Keratinocyte (primary cell): ENCODE measurements at regions not wholly inside any gene's neighbourhood (a gene's known extent, or its start where the extent isn't known, plus 50 kb on each side); places are given as distances from the start of the nearest gene placed in this dataset.

Source experiments
- DNase-seq: peaks from one replicate; pipeline ENCODE4 v3.0.0-alpha.2; 2011; ENCODE audit warnings: low read depth, missing footprints, low spot score
- FAIRE-seq: peaks from 2 replicates; lab custom pipeline; 2011; peaks lifted over from hg19 to GRCh38; lab: Jason Lieb, UNC
- H2AFZ ChIP-seq: 2 replicates; pipeline ENCODE4 v1.6.0; 2012; ENCODE audit warnings: low read length, control low read depth, inconsistent platforms; ENCODE audit not compliant: control insufficient read depth
- H3K27ac ChIP-seq: 2 replicates; pipeline ENCODE4 v1.5.1; 2011; ENCODE audit warnings: low read length; ENCODE audit not compliant: control insufficient read depth, insufficient read depth
- H3K27me3 ChIP-seq: 3 replicates; pipeline ENCODE4 v1.6.0; 2011; ENCODE audit warnings: low read length; ENCODE audit not compliant: control insufficient read depth, insufficient read depth; ENCODE audit errors: extremely low read depth
- H3K36me3 ChIP-seq, 2 experiments: 2 replicates in 1 of 2; 3 replicates in 1 of 2; pipeline ENCODE4 v1.5.1; 2011; ENCODE audit warnings: low read length in 2 of 2, mild to moderate bottlenecking in 1 of 2; ENCODE audit not compliant: control insufficient read depth in 2 of 2, insufficient read depth in 2 of 2; ENCODE audit errors: extremely low read depth in 1 of 2
- H3K4me1 ChIP-seq: 3 replicates; pipeline ENCODE4 v1.5.1; 2011; ENCODE audit warnings: low read length; ENCODE audit not compliant: control insufficient read depth, insufficient read depth; ENCODE audit errors: extremely low read depth
- H3K4me2 ChIP-seq: 3 replicates; pipeline ENCODE4 v1.6.0; 2011; ENCODE audit warnings: low read depth, low read length; ENCODE audit not compliant: control insufficient read depth, insufficient read depth; ENCODE audit errors: extremely low read depth
- H3K4me3 ChIP-seq, 3 experiments: fragments of 200-600 bp in 1 of 3; sonication (generic) in 1 of 3; 2 replicates in 2 of 3; 3 replicates in 1 of 3; pipeline ENCODE4 v1.5.1; 2011 to 2016; ENCODE audit warnings: low read length in 3 of 3, mild to moderate bottlenecking in 3 of 3, control low read depth in 2 of 3, inconsistent platforms in 1 of 3, low read depth in 1 of 3, mixed read lengths in 1 of 3, mixed run types in 1 of 3, moderate library complexity in 1 of 3; ENCODE audit not compliant: control insufficient read depth in 2 of 3, insufficient read depth in 2 of 3; ENCODE audit errors: extremely low read depth in 1 of 3
- H3K79me2 ChIP-seq: 2 replicates; pipeline ENCODE4 v1.6.0; 2012; ENCODE audit warnings: low read length; ENCODE audit not compliant: control insufficient read depth, insufficient read depth
- H3K9ac ChIP-seq: 3 replicates; pipeline ENCODE4 v1.6.0; 2011; ENCODE audit warnings: low read length; ENCODE audit not compliant: control insufficient read depth, insufficient read depth; ENCODE audit errors: extremely low read depth
- H3K9me1 ChIP-seq: 3 replicates; pipeline ENCODE4 v1.6.0; 2011; ENCODE audit warnings: low read length; ENCODE audit not compliant: control insufficient read depth, insufficient read depth; ENCODE audit errors: extremely low read depth
- H3K9me3 ChIP-seq: 2 replicates; pipeline ENCODE4 v1.5.1; 2012; ENCODE audit warnings: low read depth, low read length; ENCODE audit not compliant: control insufficient read depth
- H4K20me1 ChIP-seq: 3 replicates; pipeline ENCODE4 v1.6.0; 2011; ENCODE audit warnings: low read length; ENCODE audit not compliant: control insufficient read depth, insufficient read depth; ENCODE audit errors: extremely low read depth
- EZH2 ChIP-seq: IDR thresholded peaks from one replicate; pipeline ENCODE4 v1.6.1; 2012; ENCODE audit warnings: inconsistent platforms, mild to moderate bottlenecking, low read length, moderate library complexity
- dilution Hi-C: fragments of 300-500 bp; cut with MboI; formaldehyde crosslinking; loops from one replicate; pipeline ENCODE4 v1.7.0; 2020; ENCODE audit warnings: low sequenced_read_pairs; ENCODE audit not compliant: extremely low pct_ligation_motif_present
- TF ChIP-seq, protein P1 (sequence below), 3 experiments: IDR thresholded peaks in 1 of 3; conservative IDR thresholded peaks in 1 of 3; optimal IDR thresholded peaks in 1 of 3; 2 replicates in 2 of 3; 3 replicates in 1 of 3; pipeline versions ENCODE3 to v1.5.1; 2011; ENCODE audit warnings: low read length in 3 of 3, mild to moderate bottlenecking in 3 of 3, moderate library complexity in 2 of 3, control low read depth in 1 of 3, inconsistent platforms in 1 of 3; ENCODE audit not compliant: insufficient read depth in 2 of 3; ENCODE audit errors: extremely low read depth in 1 of 3

GRCh38 chr21:33978585-33978984, 63.0 kb upstream of the ATP5PO start:
- no peak overlapping the region for H3K4me2 ChIP-seq
- dilution Hi-C loops = no loop called here
- no peak overlapping the region for H3K4me3 ChIP-seq
- no peak for FAIRE-seq
- no peaks in the 10 kb centered on the region for H3K27me3 ChIP-seq
- DNase-seq = no peak
- no peak overlapping the region for H3K9ac ChIP-seq
- H3K9me1 ChIP-seq = no peaks in the 10 kb centered on the region
- no peaks in the 10 kb centered on the region for H3K79me2 ChIP-seq
- no peaks in the 10 kb centered on the region for H3K36me3 ChIP-seq
- H4K20me1 ChIP-seq = no peaks in the 10 kb centered on the region
- no peak overlapping the region for H2AFZ ChIP-seq
- no peaks in the 10 kb centered on the region for H3K9me3 ChIP-seq
- peaks cover 24% of the 10 kb centered on the region for H3K4me1 ChIP-seq
- TF ChIP-seq, protein P1, sequence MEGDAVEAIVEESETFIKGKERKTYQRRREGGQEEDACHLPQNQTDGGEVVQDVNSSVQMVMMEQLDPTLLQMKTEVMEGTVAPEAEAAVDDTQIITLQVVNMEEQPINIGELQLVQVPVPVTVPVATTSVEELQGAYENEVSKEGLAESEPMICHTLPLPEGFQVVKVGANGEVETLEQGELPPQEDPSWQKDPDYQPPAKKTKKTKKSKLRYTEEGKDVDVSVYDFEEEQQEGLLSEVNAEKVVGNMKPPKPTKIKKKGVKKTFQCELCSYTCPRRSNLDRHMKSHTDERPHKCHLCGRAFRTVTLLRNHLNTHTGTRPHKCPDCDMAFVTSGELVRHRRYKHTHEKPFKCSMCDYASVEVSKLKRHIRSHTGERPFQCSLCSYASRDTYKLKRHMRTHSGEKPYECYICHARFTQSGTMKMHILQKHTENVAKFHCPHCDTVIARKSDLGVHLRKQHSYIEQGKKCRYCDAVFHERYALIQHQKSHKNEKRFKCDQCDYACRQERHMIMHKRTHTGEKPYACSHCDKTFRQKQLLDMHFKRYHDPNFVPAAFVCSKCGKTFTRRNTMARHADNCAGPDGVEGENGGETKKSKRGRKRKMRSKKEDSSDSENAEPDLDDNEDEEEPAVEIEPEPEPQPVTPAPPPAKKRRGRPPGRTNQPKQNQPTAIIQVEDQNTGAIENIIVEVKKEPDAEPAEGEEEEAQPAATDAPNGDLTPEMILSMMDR (optimal IDR thresholded peaks at IDR 0.05 in 1 of 3, IDR thresholded peaks at IDR 0.05 in 1 of 3, conservative IDR thresholded peaks at IDR 0.05 in 1 of 3; ENCODE audit: extremely low read depth in 1 of 3, insufficient read depth in 2 of 3, low read length in 3 of 3) = no peak
- no peak for TF ChIP-seq EZH2
- no peak overlapping the region for H3K27ac ChIP-seq

DNA sequence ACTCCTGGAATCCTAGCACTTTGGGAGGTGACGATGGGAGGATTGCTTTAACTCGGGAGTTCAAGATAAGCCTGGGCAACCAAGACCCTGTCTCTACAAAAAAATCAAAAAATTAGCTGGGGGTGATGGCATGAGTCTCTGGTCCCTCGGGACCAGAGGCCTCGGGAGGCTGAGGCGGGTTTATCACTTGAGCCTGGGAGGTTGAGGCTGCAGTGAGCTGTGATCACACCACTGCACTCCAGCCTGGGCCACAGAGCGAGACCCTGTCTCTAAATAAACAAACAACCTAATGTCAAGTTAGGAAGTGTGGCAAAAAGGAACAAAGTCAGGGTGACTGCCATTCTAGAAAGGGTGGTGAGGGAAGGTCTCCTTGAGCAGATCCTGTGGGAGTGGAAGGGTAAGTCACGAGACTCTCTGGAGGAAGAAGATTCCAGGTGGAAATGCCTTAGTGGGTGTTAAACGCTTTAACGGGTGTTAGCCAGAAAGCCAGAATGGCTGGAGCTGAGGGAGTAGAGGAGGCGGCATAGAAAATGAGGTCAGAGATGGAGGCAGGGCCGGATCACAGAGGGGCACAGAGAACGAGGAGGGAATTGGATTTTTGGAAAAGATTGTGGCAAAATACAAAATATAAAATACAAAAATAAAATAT, 62.2 kb upstream of the ATP5PO start:
- H3K4me1 ChIP-seq = peaks cover 24% of the 10 kb centered on the region
- TF ChIP-seq, protein P1 (optimal IDR thresholded peaks at IDR 0.05 in 1 of 3, IDR thresholded peaks at IDR 0.05 in 1 of 3, conservative IDR thresholded peaks at IDR 0.05 in 1 of 3; ENCODE audit: extremely low read depth in 1 of 3, insufficient read depth in 2 of 3, low read length in 3 of 3) = no peak
- no peak for TF ChIP-seq EZH2

More for the DNA sequence above, 62.2 kb upstream of the ATP5PO start:
- H3K27me3 ChIP-seq = no peaks in the 10 kb centered on the region
- H2AFZ ChIP-seq = no peak overlapping the region
- H3K36me3 ChIP-seq = no peaks in the 10 kb centered on the region
- no peaks in the 10 kb centered on the region for H3K79me2 ChIP-seq
- FAIRE-seq (no peak), DNase-seq (no peak)
- no peaks in the 10 kb centered on the region for H3K9me3 ChIP-seq
- H3K4me2 ChIP-seq = no peak overlapping the region
- H3K27ac ChIP-seq = no peak overlapping the region
- no peaks in the 10 kb centered on the region for H4K20me1 ChIP-seq
- no peaks in the 10 kb centered on the region for H3K9me1 ChIP-seq
- dilution Hi-C loops = no loop called here
- no peak overlapping the region for H3K9ac ChIP-seq
- H3K4me3 ChIP-seq = no peak overlapping the region
